WTC11 (cell line): ENCODE measurements at regions not wholly inside any gene's neighbourhood (a gene's known extent, or its start where the extent isn't known, plus 50 kb on each side); places are given as distances from the start of the nearest gene placed in this dataset.

Source experiments
- JUN ChIP-seq: sonication (generic); formaldehyde crosslinking; IDR thresholded peaks from 2 replicates; pipeline ENCODE4 v1.8.0; 2023; ENCODE audit warnings: mild to moderate bottlenecking, missing genetic modification reagents
- NR2C2 ChIP-seq: sonication (generic); formaldehyde crosslinking; IDR thresholded peaks from 2 replicates; pipeline ENCODE4 v1.8.0; 2022; ENCODE audit warnings: mild to moderate bottlenecking, missing genetic modification reagents
- NR3C1 ChIP-seq: sonication (generic); formaldehyde crosslinking; conservative IDR thresholded peaks from 2 replicates; pipeline ENCODE4 v1.8.1; 2023; ENCODE audit warnings: low read depth, mild to moderate bottlenecking, missing genetic modification reagents
- RELA ChIP-seq: sonication (generic); formaldehyde crosslinking; IDR thresholded peaks from 2 replicates; pipeline ENCODE4 v1.8.1; 2022; ENCODE audit warnings: missing genetic modification reagents, mild to moderate bottlenecking, borderline replicate concordance
- TP53 ChIP-seq: sonication (generic); formaldehyde crosslinking; IDR thresholded peaks from 2 replicates; pipeline ENCODE4 v1.8.1; 2023; ENCODE audit warnings: mild to moderate bottlenecking, missing genetic modification reagents
- TF ChIP-seq, protein P1 (sequence below): fragments of 200-600 bp; IDR thresholded peaks from 2 replicates; pipeline ENCODE4 v1.8.0; 2022; ENCODE audit warnings: antibody characterized with exemption
- TF ChIP-seq, protein P2 (sequence below): sonication (generic); formaldehyde crosslinking; IDR thresholded peaks from 2 replicates; pipeline ENCODE4 v1.8.1; 2022; ENCODE audit warnings: low read depth, mild to moderate bottlenecking, moderate library complexity, missing genetic modification reagents, borderline replicate concordance
- TF ChIP-seq, protein P3 (sequence below): sonication (generic); formaldehyde crosslinking; IDR thresholded peaks from 2 replicates; pipeline ENCODE4 v1.8.1; 2023; ENCODE audit warnings: mild to moderate bottlenecking, missing genetic modification reagents
- TF ChIP-seq, protein P4 (sequence below): sonication (generic); formaldehyde crosslinking; IDR thresholded peaks from 2 replicates; pipeline ENCODE4 v1.8.1; 2022; ENCODE audit warnings: missing genetic modification reagents, borderline replicate concordance
- TF ChIP-seq, protein P5 (sequence below): sonication (generic); formaldehyde crosslinking; IDR thresholded peaks from 2 replicates; pipeline ENCODE4 v1.8.0; 2022; ENCODE audit warnings: mild to moderate bottlenecking, missing genetic modification reagents

DNA sequence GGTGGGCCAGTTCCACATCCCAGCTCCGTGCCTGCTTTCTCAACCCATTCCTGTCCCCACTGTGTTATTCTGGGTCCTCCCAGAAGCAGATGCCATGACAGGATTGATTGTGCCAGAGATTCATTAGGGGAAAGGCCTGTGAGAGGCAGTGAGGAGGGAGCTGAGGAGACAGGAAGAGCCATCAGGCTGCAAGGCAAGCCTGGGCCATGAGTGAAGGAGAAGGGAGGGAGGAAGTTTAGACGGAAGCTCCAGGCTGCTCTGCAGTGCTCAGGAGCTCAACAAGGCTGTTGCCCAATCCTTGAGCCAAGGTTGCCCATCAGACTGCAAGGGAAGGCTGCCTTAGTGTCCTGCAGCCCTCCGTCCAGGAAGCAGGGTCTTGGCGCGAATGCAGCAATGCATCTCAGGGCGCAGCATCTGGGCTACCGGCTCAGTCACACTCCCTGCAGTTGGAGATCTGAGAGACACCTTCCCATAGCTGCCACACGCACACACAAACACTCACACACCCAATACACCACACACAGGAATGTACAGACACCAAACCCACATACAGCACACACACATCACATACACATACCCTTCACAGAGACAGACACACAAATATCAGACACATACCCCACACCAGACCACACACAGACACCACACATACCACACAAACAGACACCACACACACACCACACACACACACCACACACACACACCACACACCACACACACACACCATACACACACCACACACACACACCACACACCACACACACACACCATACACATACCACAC is 139.5 kb upstream of the NDUFV2 start:
- TF ChIP-seq, protein P1, sequence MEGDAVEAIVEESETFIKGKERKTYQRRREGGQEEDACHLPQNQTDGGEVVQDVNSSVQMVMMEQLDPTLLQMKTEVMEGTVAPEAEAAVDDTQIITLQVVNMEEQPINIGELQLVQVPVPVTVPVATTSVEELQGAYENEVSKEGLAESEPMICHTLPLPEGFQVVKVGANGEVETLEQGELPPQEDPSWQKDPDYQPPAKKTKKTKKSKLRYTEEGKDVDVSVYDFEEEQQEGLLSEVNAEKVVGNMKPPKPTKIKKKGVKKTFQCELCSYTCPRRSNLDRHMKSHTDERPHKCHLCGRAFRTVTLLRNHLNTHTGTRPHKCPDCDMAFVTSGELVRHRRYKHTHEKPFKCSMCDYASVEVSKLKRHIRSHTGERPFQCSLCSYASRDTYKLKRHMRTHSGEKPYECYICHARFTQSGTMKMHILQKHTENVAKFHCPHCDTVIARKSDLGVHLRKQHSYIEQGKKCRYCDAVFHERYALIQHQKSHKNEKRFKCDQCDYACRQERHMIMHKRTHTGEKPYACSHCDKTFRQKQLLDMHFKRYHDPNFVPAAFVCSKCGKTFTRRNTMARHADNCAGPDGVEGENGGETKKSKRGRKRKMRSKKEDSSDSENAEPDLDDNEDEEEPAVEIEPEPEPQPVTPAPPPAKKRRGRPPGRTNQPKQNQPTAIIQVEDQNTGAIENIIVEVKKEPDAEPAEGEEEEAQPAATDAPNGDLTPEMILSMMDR = no peak
- TF ChIP-seq, protein P2, sequence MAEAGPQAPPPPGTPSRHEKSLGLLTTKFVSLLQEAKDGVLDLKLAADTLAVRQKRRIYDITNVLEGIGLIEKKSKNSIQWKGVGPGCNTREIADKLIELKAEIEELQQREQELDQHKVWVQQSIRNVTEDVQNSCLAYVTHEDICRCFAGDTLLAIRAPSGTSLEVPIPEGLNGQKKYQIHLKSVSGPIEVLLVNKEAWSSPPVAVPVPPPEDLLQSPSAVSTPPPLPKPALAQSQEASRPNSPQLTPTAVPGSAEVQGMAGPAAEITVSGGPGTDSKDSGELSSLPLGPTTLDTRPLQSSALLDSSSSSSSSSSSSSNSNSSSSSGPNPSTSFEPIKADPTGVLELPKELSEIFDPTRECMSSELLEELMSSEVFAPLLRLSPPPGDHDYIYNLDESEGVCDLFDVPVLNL (CRISPR knock-in tag) = no peak
- TF ChIP-seq RELA (CRISPR knock-in tag) (no peak), NR3C1 (CRISPR knock-in tag) (no peak), JUN (CRISPR knock-in tag) (no peak), TP53 (CRISPR knock-in tag) (no peak), NR2C2 (CRISPR knock-in tag) (no peak)
- TF ChIP-seq, protein P3, sequence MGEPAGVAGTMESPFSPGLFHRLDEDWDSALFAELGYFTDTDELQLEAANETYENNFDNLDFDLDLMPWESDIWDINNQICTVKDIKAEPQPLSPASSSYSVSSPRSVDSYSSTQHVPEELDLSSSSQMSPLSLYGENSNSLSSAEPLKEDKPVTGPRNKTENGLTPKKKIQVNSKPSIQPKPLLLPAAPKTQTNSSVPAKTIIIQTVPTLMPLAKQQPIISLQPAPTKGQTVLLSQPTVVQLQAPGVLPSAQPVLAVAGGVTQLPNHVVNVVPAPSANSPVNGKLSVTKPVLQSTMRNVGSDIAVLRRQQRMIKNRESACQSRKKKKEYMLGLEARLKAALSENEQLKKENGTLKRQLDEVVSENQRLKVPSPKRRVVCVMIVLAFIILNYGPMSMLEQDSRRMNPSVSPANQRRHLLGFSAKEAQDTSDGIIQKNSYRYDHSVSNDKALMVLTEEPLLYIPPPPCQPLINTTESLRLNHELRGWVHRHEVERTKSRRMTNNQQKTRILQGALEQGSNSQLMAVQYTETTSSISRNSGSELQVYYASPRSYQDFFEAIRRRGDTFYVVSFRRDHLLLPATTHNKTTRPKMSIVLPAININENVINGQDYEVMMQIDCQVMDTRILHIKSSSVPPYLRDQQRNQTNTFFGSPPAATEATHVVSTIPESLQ (CRISPR knock-in tag) = no peak
- TF ChIP-seq, protein P4, sequence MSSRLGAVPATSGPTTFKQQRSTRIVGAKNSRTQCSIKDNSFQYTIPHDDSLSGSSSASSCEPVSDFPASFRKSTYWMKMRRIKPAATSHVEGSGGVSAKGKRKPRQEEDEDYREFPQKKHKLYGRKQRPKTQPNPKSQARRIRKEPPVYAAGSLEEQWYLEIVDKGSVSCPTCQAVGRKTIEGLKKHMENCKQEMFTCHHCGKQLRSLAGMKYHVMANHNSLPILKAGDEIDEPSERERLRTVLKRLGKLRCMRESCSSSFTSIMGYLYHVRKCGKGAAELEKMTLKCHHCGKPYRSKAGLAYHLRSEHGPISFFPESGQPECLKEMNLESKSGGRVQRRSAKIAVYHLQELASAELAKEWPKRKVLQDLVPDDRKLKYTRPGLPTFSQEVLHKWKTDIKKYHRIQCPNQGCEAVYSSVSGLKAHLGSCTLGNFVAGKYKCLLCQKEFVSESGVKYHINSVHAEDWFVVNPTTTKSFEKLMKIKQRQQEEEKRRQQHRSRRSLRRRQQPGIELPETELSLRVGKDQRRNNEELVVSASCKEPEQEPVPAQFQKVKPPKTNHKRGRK (CRISPR knock-in tag) = no peak
- TF ChIP-seq, protein P5, sequence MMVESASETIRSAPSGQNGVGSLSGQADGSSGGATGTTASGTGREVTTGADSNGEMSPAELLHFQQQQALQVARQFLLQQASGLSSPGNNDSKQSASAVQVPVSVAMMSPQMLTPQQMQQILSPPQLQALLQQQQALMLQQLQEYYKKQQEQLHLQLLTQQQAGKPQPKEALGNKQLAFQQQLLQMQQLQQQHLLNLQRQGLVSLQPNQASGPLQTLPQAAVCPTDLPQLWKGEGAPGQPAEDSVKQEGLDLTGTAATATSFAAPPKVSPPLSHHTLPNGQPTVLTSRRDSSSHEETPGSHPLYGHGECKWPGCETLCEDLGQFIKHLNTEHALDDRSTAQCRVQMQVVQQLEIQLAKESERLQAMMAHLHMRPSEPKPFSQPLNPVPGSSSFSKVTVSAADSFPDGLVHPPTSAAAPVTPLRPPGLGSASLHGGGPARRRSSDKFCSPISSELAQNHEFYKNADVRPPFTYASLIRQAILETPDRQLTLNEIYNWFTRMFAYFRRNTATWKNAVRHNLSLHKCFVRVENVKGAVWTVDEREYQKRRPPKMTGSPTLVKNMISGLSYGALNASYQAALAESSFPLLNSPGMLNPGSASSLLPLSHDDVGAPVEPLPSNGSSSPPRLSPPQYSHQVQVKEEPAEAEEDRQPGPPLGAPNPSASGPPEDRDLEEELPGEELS (CRISPR knock-in tag) = no peak
